ENCODE measurements at regions not wholly inside any gene's neighbourhood (a gene's known extent, or its start where the extent isn't known, plus 50 kb on each side); places are given as distances from the start of the nearest gene placed in this dataset.

- H3K4me3 ChIP-seq = no peak overlapping the region
- intact Hi-C loops (cut with DNase I; ENCODE audit: low total_unique reads) = no loop called here
- H3K36me3 ChIP-seq = no peaks in the 10 kb centered on the region
- DNase-seq = no peak
- no peak overlapping the region for H3K27ac ChIP-seq
- H3K9me3 ChIP-seq = no peaks in the 10 kb centered on the region
- TF ChIP-seq POLR2A (IDR thresholded peaks at IDR 0.05) = no peak
- no peak for TF ChIP-seq CTCF (IDR thresholded peaks at IDR 0.05)
- H3K27me3 ChIP-seq = no peaks in the 10 kb centered on the region
- no peaks in the 10 kb centered on the region for H3K4me1 ChIP-seq
Measured at GRCh38 chr2:36147670-36148390, 207.7 kb upstream of the CRIM1 start.

- H3K4me3 ChIP-seq = no peak overlapping the region
- no peaks in the 10 kb centered on the region for H3K9me3 ChIP-seq
- intact Hi-C loops (cut with DNase I; ENCODE audit: low total_unique reads) = no loop called here
- H3K36me3 ChIP-seq = no peaks in the 10 kb centered on the region
- H3K27me3 ChIP-seq = no peaks in the 10 kb centered on the region
- no peaks in the 10 kb centered on the region for H3K4me1 ChIP-seq
- DNase-seq = no peak
- no peak overlapping the region for H3K27ac ChIP-seq
- TF ChIP-seq CTCF (IDR thresholded peaks at IDR 0.05) = no peak
- no peak for TF ChIP-seq POLR2A (IDR thresholded peaks at IDR 0.05)
Measured at GRCh38 chr2:36146765-36147164, 208.8 kb upstream of the CRIM1 start.

GRCh38 chr2:36140391-36140790 is 215.2 kb upstream of the CRIM1 start:
- DNase-seq = no peak
- Histone ChIP-seq H3K9me3 (no peaks in the 10 kb centered on the region), H3K27me3 (no peaks in the 10 kb centered on the region), H3K4me1 (no peaks in the 10 kb centered on the region), H3K36me3 (no peaks in the 10 kb centered on the region), H3K27ac (no peak overlapping the region), H3K4me3 (no peak overlapping the region)
- TF ChIP-seq CTCF (IDR thresholded peaks at IDR 0.05) = no peak
- no peak for TF ChIP-seq POLR2A (IDR thresholded peaks at IDR 0.05)
- intact Hi-C loops (cut with DNase I; ENCODE audit: low total_unique reads) = no loop called here

- intact Hi-C loops (cut with DNase I; ENCODE audit: low total_unique reads) = no loop called here
- no peaks in the 10 kb centered on the region for H3K27me3 ChIP-seq
- no peak overlapping the region for H3K4me3 ChIP-seq
- TF ChIP-seq CTCF (IDR thresholded peaks at IDR 0.05) = no peak
- TF ChIP-seq POLR2A (IDR thresholded peaks at IDR 0.05) = no peak
- H3K4me1 ChIP-seq = no peaks in the 10 kb centered on the region
- DNase-seq = no peak
- no peaks in the 10 kb centered on the region for H3K9me3 ChIP-seq
- no peaks in the 10 kb centered on the region for H3K36me3 ChIP-seq
- no peak overlapping the region for H3K27ac ChIP-seq
Measured at GRCh38 chr2:36137612-36138011, 218.0 kb upstream of the CRIM1 start.

GRCh38 chr2:36134281-36134680 is 221.3 kb upstream of the CRIM1 start:
- intact Hi-C loops (cut with DNase I; ENCODE audit: low total_unique reads) = no loop called here
- Histone ChIP-seq H3K9me3 (no peaks in the 10 kb centered on the region), H3K4me1 (no peaks in the 10 kb centered on the region), H3K36me3 (no peaks in the 10 kb centered on the region), H3K4me3 (no peak overlapping the region), H3K27me3 (no peaks in the 10 kb centered on the region), H3K27ac (no peak overlapping the region)
- no peak for TF ChIP-seq CTCF (IDR thresholded peaks at IDR 0.05)
- no peak for TF ChIP-seq POLR2A (IDR thresholded peaks at IDR 0.05)
- no peak for DNase-seq

All from uterus (tissue), 3 donors.